ENCODE measurements at regions not wholly inside any gene's neighbourhood (a gene's known extent, or its start where the extent isn't known, plus 50 kb on each side); places are given as distances from the start of the nearest gene placed in this dataset.

DNA sequence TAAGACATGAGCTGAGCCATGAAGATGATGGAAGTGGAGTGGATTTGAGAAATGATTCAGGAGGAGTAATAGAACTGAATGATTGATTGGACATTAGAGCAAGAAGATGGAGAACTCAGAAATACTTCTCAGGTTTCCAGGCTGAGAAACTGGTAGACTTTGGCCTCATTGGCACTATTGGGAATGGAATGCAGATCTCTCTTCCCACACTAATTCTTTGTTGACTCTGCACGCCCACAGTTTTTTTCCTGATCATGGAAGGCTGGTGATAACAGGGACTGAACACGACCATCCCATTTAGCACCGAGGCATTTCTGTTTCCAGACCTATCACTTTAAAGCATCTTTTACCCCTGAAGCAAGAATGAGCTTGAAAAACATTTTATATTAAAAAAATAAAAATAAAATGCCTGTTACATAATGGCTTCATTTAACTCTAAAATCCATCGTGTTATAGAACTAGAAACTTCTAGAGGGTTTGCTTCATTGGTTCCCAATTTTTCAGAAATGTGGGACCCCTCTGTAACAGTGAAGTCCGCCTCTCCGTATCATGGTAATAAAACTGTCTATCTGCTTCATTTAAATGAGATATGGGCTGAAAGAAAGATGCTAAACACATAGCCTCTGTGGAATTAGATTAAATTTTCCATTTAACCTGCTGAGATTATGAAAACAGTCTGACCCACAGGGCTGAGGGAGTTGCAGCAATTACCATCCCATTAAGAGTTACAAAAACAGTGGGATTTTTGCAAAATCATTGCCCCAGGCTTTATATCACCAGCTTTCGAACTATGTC is 562.0 kb upstream of the CFAP20DC start:
- Histone ChIP-seq H3K4me3 (ENCODE audit: low read length) (no peak overlapping the region), H3K9me2 (ENCODE audit: insufficient read depth, low read length) (no peaks in the 10 kb centered on the region), H3K9ac (ENCODE audit: low read length) (no peak overlapping the region), H3F3A (ENCODE audit: insufficient read depth, low read length, poor library complexity, severe bottlenecking) (no peaks in the 10 kb centered on the region), H3K27me3 (ENCODE audit: insufficient read depth, low read depth, low read length) (no peaks in the 10 kb centered on the region), H4K20me1 (ENCODE audit: insufficient read depth) (no peaks in the 10 kb centered on the region), H3K79me2 (replicated peaks; ENCODE audit: insufficient read depth, low read length) (no peaks in the 10 kb centered on the region), H3K27ac (ENCODE audit: low read length) (no peak overlapping the region), H2AFZ (ENCODE audit: low read depth, low read length) (no peak overlapping the region), H3K36me3 (ENCODE audit: insufficient read depth, low read length) (no peaks in the 10 kb centered on the region), H3K9me3 (ENCODE audit: low read length) (peaks cover 3% of the 10 kb centered on the region), H3K4me2 (ENCODE audit: low read length) (no peak overlapping the region)
- TF ChIP-seq POLR2AphosphoS5 (IDR thresholded peaks at IDR 0.05) (no peak), TAF1 (IDR thresholded peaks at IDR 0.05; ENCODE audit: low read depth) (no peak), EP300 (conservative IDR thresholded peaks at IDR 0.05; ENCODE audit: poor library complexity, severe bottlenecking) (no peak), CTCF (IDR thresholded peaks at IDR 0.05; ENCODE audit: poor library complexity, severe bottlenecking) (no peak), RAD21 (conservative IDR thresholded peaks at IDR 0.05) (no peak), SMC3 (conservative IDR thresholded peaks at IDR 0.05; ENCODE audit: poor library complexity) (no peak), MXI1 (conservative IDR thresholded peaks at IDR 0.05; ENCODE audit: poor library complexity, severe bottlenecking) (no peak), EZH2 (IDR thresholded peaks at IDR 0.05; ENCODE audit: borderline replicate concordance, insufficient read depth, low read length, poor library complexity, severe bottlenecking) (no peak)
- TF ChIP-seq, protein P1, sequence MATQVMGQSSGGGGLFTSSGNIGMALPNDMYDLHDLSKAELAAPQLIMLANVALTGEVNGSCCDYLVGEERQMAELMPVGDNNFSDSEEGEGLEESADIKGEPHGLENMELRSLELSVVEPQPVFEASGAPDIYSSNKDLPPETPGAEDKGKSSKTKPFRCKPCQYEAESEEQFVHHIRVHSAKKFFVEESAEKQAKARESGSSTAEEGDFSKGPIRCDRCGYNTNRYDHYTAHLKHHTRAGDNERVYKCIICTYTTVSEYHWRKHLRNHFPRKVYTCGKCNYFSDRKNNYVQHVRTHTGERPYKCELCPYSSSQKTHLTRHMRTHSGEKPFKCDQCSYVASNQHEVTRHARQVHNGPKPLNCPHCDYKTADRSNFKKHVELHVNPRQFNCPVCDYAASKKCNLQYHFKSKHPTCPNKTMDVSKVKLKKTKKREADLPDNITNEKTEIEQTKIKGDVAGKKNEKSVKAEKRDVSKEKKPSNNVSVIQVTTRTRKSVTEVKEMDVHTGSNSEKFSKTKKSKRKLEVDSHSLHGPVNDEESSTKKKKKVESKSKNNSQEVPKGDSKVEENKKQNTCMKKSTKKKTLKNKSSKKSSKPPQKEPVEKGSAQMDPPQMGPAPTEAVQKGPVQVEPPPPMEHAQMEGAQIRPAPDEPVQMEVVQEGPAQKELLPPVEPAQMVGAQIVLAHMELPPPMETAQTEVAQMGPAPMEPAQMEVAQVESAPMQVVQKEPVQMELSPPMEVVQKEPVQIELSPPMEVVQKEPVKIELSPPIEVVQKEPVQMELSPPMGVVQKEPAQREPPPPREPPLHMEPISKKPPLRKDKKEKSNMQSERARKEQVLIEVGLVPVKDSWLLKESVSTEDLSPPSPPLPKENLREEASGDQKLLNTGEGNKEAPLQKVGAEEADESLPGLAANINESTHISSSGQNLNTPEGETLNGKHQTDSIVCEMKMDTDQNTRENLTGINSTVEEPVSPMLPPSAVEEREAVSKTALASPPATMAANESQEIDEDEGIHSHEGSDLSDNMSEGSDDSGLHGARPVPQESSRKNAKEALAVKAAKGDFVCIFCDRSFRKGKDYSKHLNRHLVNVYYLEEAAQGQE (IDR thresholded peaks at IDR 0.05; ENCODE audit: borderline replicate concordance): no peak

- no peaks in the 10 kb centered on the region for H3F3A ChIP-seq (ENCODE audit: insufficient read depth, low read length, poor library complexity, severe bottlenecking)
- no peaks in the 10 kb centered on the region for H3K36me3 ChIP-seq (ENCODE audit: insufficient read depth, low read length)
- H3K4me3 ChIP-seq (ENCODE audit: low read length): no peak overlapping the region
- H3K27ac ChIP-seq (ENCODE audit: low read length): no peak overlapping the region
- H2AFZ ChIP-seq (ENCODE audit: low read depth, low read length): no peak overlapping the region
- H3K79me2 ChIP-seq (replicated peaks; ENCODE audit: insufficient read depth, low read length): no peaks in the 10 kb centered on the region
- no peak overlapping the region for H3K4me2 ChIP-seq (ENCODE audit: low read length)
- H3K27me3 ChIP-seq (ENCODE audit: insufficient read depth, low read depth, low read length): no peaks in the 10 kb centered on the region
- no peak for TF ChIP-seq EZH2 (IDR thresholded peaks at IDR 0.05; ENCODE audit: borderline replicate concordance, insufficient read depth, low read length, poor library complexity, severe bottlenecking)
- TF ChIP-seq POLR2AphosphoS5 (IDR thresholded peaks at IDR 0.05): no peak
- no peak for TF ChIP-seq SMC3 (conservative IDR thresholded peaks at IDR 0.05; ENCODE audit: poor library complexity)
- no peak for TF ChIP-seq CTCF (IDR thresholded peaks at IDR 0.05; ENCODE audit: poor library complexity, severe bottlenecking)
- no peak for TF ChIP-seq RAD21 (conservative IDR thresholded peaks at IDR 0.05)
- TF ChIP-seq, protein P1 (IDR thresholded peaks at IDR 0.05; ENCODE audit: borderline replicate concordance): no peak
- TF ChIP-seq MXI1 (conservative IDR thresholded peaks at IDR 0.05; ENCODE audit: poor library complexity, severe bottlenecking): no peak
- TF ChIP-seq EP300 (conservative IDR thresholded peaks at IDR 0.05; ENCODE audit: poor library complexity, severe bottlenecking): no peak
- no peak for TF ChIP-seq TAF1 (IDR thresholded peaks at IDR 0.05; ENCODE audit: low read depth)
- no peaks in the 10 kb centered on the region for H4K20me1 ChIP-seq (ENCODE audit: insufficient read depth)
- no peak overlapping the region for H3K9ac ChIP-seq (ENCODE audit: low read length)
- peaks cover 3% of the 10 kb centered on the region for H3K9me3 ChIP-seq (ENCODE audit: low read length)
- H3K9me2 ChIP-seq (ENCODE audit: insufficient read depth, low read length): no peaks in the 10 kb centered on the region
These were observed 560.0 kb upstream of the CFAP20DC start for GRCh38 chr3:59609657-59610348.

Data from neural cell (in vitro differentiated cells).